HG03520 (cell line): ENCODE measurements at regions not wholly inside any gene's neighbourhood (a gene's known extent, or its start where the extent isn't known, plus 50 kb on each side); places are given as distances from the start of the nearest gene placed in this dataset.

ENCODE experiments used
- ATAC-seq: cut with Tn5 transposase; IDR thresholded peaks from one replicate; pipeline ENCODE4 v1.9.1; 2021; ENCODE audit warnings: mild to moderate bottlenecking, moderate library complexity; ENCODE audit not compliant: unreplicated experiment

GRCh38 chrX:129176710-129177109 lies 346.6 kb downstream of the SMARCA1 start:
- ATAC-seq = no peak

DNA sequence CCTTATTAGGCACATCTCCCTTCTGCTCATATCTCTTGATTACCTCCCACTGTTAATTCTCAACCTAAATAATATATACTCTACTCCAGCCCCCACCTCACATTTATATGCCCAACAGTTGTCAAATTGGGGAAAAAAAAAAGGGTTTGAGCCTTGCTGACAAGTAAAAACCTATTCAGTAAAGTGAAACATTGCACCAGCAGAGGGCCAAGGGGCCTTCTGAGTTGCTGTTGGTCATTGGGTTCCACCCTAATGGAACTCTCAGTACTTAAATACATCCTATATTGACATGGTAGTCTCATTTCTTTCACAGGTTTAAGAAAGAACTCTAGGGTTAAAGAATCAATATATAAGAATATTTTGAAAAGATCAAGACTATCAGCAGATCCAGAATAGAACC lies 362.2 kb downstream of the SMARCA1 start:
- ATAC-seq = no peak

DNA sequence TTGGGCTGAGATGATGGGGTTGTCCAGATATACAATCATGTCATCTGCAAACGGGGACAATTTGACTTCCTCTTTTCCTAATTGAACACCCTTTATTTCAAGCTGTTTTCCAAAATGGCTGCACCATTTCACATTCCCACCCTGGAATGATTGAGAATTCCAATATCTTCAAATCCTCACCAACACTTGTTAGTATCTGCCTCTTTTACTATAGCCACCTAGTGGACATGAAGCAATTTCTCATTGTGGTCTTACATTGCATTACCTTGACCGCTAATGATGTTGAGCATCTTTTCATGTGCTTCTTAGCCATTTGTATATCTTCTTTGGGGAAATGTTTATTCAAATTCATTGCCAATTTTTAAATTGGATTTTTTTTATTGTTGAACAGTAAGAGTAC lies 364.8 kb downstream of the SMARCA1 start:
- ATAC-seq = no peak

GRCh38 chrX:129145840-129146272 lies 377.4 kb downstream of the SMARCA1 start:
- no peak for ATAC-seq

DNA sequence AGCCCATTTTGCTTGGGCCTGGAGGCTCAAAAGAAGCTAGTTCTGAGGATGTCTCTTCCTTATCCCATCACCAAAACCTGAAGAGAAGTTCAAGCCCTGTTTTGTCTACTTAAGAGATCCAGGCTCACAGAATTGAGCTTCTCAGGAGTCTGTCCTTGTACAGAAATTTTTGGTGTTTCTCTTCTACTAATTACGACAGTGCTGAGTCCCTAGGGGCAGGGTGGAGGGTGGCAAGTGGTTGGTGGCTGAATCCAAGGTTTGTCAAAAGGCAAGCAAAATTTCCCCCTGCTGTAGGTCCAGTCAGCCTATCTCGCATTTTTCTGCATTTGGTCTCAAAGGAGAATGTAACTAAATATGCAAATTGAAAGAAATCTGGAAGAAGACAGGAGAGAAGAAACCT lies 377.9 kb downstream of the SMARCA1 start:
- no peak for ATAC-seq

GRCh38 chrX:129144172-129145038 lies 378.9 kb downstream of the SMARCA1 start:
- no peak for ATAC-seq

GRCh38 chrX:129139837-129140598 lies 383.3 kb downstream of the SMARCA1 start:
- ATAC-seq = no peak

DNA sequence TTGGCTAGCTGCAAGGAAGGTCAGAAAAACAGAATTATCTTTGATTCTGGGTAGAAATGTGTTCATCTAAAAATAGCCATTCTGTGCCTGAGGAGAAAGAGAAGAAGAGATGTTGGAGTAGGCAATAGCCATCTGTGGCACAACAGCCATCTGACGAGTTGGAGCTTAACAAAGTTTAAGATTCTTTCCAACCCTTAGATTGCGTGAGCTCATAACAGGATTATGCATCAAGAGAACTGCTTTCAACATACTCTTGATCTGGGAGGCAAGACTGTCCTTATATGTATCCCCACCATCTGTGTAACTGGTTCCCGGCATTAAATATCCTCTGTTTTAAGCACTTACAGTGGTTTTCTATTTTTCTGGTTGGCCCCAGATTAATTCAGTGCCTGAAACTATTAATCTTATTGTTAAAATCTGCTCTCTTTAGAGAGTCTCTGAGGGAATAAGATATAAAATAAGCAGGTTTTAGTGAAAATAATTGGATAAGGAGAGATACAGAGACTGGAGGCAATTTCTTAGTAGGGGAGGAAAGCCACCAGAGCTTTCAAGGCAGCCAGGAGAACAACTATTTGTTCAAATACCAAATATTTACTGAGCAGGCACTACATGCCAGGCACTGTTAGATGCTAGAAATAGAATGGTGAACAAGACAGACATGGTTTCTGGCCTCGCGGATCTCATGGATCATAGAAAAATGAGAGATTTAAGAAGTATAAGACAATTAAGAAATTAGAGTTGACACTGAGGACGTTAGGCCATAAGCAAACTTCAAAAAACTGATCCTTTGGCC lies 398.0 kb downstream of the SMARCA1 start:
- ATAC-seq = no peak

GRCh38 chrX:129123795-129124194 lies 399.5 kb downstream of the SMARCA1 start:
- ATAC-seq = no peak

DNA sequence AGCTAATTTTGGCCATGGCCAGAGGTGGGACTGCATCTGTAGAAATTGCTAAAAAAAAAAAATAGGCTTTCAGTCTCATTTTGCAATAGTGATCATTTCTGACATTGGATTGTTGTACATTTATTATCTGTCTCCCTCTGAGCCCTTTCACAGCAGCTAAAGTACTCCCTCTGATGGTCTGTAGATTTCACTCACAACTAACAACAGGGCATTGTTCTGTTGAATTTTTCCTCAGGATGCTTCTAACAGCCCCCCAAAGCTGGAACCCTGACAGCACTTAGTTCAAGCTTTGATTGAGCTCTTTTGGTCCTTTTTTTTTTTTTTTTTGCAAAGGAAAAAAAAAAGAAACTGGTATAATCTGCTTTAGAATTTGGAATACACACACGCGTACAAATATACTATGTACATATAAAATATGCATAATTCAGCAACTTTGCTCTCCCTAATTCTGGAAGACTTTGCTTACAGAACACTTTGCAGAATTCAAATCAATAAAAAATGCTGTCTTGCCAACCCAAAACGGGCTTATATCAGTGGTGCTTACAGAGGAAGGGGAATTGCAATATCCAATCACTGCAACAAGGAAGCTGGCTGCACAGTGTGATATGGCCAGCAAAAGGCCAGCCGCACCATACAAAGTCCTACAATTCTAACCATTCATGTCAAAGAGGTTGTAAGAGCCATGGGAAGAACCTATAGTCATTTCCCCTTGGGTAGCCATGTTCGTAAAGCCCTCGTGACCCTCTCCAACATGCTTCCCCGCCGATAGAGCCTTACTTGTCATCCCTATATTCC lies 406.4 kb downstream of the SMARCA1 start:
- ATAC-seq = no peak

DNA sequence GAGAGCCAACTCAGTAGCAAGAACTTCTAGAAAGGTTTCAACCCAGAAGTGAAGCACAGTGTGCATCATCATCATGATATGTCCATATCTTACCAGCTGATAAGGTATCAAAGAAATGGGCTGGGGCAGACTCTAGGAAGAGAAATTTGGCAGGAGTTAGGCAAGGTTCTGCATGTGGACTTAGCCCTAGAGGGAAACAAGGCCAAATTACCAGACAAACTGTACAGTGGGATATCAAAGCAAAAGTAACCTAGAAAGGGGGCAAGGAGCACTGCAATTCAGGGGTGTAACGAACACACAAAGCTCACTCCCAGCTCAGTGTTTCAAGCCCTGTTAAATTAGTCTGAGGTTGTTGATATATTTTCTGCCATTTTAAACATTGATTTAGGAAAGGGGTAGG lies 407.4 kb downstream of the SMARCA1 start:
- ATAC-seq = no peak

DNA sequence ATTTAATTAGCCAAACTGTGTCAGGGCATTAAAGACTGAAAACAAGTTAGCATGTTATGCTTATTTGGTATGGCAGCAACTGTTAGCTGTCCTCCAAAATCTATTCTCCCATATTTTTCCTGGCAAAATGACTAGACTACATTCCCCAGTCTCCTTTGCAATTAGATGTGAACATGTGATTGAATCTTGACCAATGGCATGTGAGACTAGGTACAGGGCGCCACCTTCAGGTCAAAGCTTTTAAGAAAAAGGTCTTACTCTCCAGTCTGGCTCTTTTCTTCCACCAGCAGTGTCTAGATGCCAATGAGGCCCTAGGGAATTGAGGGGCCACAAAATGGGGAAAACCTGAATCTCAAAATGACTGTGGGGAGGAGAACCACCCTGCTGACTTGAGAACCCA lies 408.2 kb downstream of the SMARCA1 start:
- ATAC-seq = peak; percentile 95

DNA sequence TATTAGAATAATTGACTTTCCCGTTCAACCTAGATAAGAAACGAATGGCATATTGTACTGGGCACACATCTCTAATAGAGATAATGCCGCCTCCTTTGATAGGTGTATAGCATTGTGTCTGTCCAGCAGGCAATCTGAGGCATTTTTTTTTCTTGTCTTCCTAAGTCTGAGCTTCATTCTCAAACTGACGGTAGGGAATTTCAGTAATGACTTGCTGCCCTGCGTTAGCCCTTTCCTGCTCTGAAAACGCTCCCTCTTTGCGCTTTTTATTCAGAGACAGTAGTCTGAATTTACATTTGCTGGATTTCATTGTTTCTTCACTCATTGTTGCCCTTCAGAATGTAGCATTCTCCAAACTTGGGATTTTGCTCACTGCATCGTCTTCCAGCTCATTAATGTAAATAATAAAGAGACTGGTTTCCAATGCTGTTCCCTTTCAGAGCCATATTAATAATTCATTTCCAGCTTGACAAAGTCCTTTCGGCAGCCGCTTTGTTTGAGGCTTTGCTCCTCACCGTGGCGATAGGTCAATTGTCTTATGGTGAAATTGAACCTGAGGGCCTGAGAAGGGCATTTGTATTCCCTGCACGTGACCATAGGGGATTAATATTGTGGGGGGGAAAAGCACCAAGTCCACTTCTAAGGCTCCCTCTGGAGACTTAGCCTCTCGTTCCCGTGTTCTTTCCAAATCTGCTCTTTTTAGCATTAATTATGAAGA lies 412.1 kb downstream of the SMARCA1 start:
- no peak for ATAC-seq

GRCh38 chrX:129108936-129109335 lies 414.4 kb downstream of the SMARCA1 start:
- ATAC-seq = no peak

DNA sequence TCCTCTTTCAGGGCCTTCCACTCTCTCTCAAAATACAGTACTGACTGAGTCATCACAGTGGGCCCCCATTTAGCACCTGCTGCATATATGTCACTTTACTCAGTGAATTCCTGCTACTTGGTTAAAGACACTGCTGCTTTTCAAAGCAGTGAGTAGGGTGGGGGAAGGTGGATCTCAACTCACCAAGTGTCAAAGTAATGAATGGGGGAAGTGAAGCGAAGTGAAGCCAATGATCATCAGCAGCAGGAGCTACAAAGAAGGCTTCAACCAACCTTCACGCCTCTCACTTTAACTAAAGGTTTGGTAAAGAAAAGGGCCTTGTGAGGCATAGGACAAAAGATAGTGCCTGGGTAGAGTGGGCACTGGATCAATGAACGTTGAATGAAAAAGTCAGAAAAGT lies 424.1 kb downstream of the SMARCA1 start:
- ATAC-seq = no peak

- no peak for ATAC-seq
Measured at GRCh38 chrX:129097668-129098067, 425.6 kb downstream of the SMARCA1 start.

DNA sequence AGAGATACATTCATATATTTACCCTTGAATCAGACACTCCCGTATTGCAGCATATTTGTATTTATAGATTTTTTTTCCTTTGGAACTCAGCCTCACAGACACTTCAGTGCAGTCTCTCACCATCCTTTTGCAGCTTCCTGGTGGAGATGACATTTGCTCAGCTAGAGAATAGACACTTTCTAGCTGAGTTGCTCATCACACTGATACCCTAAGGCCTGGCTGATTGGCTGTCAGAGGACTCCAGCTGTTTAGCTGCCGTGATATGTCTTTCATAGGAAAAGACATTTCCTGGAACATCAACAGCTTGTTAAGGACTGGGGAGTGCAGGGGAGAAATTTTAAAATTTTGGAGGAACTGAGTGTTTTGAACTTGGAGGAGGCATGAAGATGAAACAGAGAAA lies 429.6 kb downstream of the SMARCA1 start:
- no peak for ATAC-seq

DNA sequence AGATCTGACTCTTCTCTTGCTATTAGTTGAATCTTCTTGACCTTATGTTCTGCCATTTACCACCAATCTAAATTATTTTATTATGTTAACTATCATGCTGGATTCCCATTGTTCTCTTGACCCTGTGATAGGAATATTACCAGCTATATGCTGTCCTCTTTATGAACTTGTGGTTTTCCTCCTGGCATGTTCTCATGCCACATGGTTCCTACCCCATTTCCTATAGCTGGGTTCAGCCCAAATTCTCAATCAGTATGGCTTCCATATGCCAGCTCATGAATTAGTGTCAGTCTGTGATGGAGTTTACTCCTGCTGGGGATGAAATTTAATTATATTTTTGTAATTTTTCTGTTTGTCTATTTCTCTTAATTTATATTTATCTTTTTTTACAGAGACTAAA lies 430.5 kb downstream of the SMARCA1 start:
- ATAC-seq = no peak

GRCh38 chrX:129092242-129092641 lies 431.0 kb downstream of the SMARCA1 start:
- ATAC-seq = no peak

GRCh38 chrX:129091097-129091496 lies 432.2 kb downstream of the SMARCA1 start:
- ATAC-seq = no peak
